Activated CD4-positive, CD25-positive, alpha-beta regulatory T cell treated with anti-CD3 and anti-CD28 coated beads, Interleukin-2, amount 50 U/mL, for 24 hours (primary cell): ENCODE measurements at regions not wholly inside any gene's neighbourhood (a gene's known extent, or its start where the extent isn't known, plus 50 kb on each side); places are given as distances from the start of the nearest gene placed in this dataset.
A peak's percentile ranks its signal among the peaks of the same experiment; 100 is the strongest.

Experiments used
- ATAC-seq, 2 donors: fragments of 150-1000 bp; cut with Tn5 transposase; one replicate each; pipeline ENCODE4 v1.10.0; 2021; ENCODE audit warnings: mild to moderate bottlenecking in 1 of 2, moderate library complexity in 1 of 2

- ATAC-seq, result no peak
Measured at GRCh38 chr5:128904805-128905567, 60.3 kb upstream of the SLC27A6 start.

- peak; percentile 56 to 59 for ATAC-seq
Measured at GRCh38 chr5:128905568-128906110, 59.6 kb upstream of the SLC27A6 start.

- peak in 1 of 2 donors; percentile 27 for ATAC-seq
Measured at GRCh38 chr5:128913551-128913950, 51.7 kb upstream of the SLC27A6 start.
